ENCODE measurements at regions not wholly inside any gene's neighbourhood (a gene's known extent, or its start where the extent isn't known, plus 50 kb on each side); places are given as distances from the start of the nearest gene placed in this dataset.

GRCh38 chr7:124088590-124088989 is 55.7 kb upstream of the TMEM229A start:
- TF ChIP-seq CTCF (IDR thresholded peaks at IDR 0.05; ENCODE audit: low read length) (no peak), EZH2 (optimal IDR thresholded peaks at IDR 0.05; ENCODE audit: low read depth, low read length) (no peak)

Data from MM.1S (cell line).